Chondrocyte (in vitro differentiated cells): ENCODE measurements at regions not wholly inside any gene's neighbourhood (a gene's known extent, or its start where the extent isn't known, plus 50 kb on each side); places are given as distances from the start of the nearest gene placed in this dataset.

Experiments
- DNase-seq: peaks from one replicate; pipeline ENCODE4 v3.0.0; 2021; ENCODE audit warnings: mixed read lengths, low spot score
- H3K27ac Mint-ChIP-seq: one replicate; pipeline ENCODE4 v1.8.0; 2021; ENCODE audit warnings: mild to moderate bottlenecking, moderate library complexity, mixed read lengths; ENCODE audit not compliant: unreplicated experiment
- H3K27me3 Mint-ChIP-seq: 2 replicates; pipeline ENCODE4 v1.8.0; 2021; ENCODE audit warnings: low read depth, mixed read lengths
- H3K36me3 Mint-ChIP-seq: 2 replicates; pipeline ENCODE4 v1.8.0; 2021; ENCODE audit warnings: low read depth, mixed read lengths
- H3K4me1 Mint-ChIP-seq: 2 replicates; pipeline ENCODE4 v1.8.0; 2021; ENCODE audit warnings: low read depth, mild to moderate bottlenecking, mixed read lengths
- H3K4me3 Mint-ChIP-seq: one replicate; pipeline ENCODE4 v1.8.0; 2021; ENCODE audit warnings: mild to moderate bottlenecking, moderate library complexity, mixed read lengths; ENCODE audit not compliant: unreplicated experiment
- H3K9me3 Mint-ChIP-seq: 2 replicates; pipeline ENCODE4 v1.8.0; 2021; ENCODE audit warnings: low read depth, mixed read lengths
- TF ChIP-seq, protein P1 (sequence below): fragments of 200-600 bp; sonication (generic); IDR thresholded peaks from 2 replicates; pipeline ENCODE4 v1.5.0; 2021; ENCODE audit warnings: antibody characterized with exemption, mild to moderate bottlenecking, moderate library complexity

DNA sequence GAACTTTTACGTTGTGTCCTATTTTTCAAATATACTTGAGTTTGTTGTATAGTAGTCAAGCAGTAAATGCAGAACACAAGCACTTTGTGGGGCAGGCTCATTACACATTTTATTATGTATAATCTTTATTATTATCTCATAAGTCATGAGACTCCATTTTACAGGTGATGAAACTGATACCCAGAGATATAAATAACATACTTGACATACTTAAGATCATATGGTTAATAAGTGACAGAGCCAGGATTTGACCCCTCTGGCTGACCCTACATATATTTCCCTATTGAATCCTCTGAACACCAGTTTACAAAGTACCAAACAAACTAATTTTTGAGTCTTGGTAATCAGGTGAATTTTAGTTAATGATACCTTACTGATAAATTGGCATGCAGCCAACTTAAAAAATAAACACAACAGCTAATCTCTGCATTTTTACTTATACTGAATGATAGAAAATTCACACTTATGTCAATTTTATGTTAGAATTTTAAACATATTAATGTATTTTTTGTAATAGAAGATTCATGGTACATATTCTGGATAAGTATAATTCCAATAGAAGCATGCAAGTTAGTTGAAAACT lies 305.0 kb upstream of the MEF2C start:
- H3K9me3 Mint-ChIP-seq = no peaks in the 10 kb centered on the region
- no peak overlapping the region for H3K4me3 Mint-ChIP-seq
- no peak for DNase-seq
- TF ChIP-seq, protein P1, sequence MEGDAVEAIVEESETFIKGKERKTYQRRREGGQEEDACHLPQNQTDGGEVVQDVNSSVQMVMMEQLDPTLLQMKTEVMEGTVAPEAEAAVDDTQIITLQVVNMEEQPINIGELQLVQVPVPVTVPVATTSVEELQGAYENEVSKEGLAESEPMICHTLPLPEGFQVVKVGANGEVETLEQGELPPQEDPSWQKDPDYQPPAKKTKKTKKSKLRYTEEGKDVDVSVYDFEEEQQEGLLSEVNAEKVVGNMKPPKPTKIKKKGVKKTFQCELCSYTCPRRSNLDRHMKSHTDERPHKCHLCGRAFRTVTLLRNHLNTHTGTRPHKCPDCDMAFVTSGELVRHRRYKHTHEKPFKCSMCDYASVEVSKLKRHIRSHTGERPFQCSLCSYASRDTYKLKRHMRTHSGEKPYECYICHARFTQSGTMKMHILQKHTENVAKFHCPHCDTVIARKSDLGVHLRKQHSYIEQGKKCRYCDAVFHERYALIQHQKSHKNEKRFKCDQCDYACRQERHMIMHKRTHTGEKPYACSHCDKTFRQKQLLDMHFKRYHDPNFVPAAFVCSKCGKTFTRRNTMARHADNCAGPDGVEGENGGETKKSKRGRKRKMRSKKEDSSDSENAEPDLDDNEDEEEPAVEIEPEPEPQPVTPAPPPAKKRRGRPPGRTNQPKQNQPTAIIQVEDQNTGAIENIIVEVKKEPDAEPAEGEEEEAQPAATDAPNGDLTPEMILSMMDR = no peak
- H3K36me3 Mint-ChIP-seq = no peaks in the 10 kb centered on the region
- H3K27me3 Mint-ChIP-seq = no peaks in the 10 kb centered on the region
- no peak overlapping the region for H3K27ac Mint-ChIP-seq
- peaks cover 12% of the 10 kb centered on the region for H3K4me1 Mint-ChIP-seq

DNA sequence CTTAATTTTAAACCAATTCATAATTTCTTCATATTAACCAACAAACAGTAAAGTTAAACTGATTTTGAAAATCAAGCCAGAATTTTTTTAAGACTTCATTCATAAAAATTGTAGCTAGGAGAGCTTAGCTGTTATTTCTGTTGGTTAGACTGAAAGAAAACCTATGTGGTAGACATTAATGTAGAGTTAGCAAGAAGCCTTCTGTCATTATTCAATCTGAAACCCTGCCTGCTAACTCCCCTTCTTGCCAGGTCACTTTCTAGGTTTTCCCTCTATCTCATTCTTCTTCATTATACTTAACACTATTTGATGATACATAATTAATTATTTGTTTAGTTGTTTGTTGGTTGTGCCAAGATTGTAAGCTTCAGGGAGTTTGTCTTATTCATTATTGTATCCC lies 304.3 kb upstream of the MEF2C start:
- H3K9me3 Mint-ChIP-seq = no peaks in the 10 kb centered on the region
- DNase-seq = no peak
- H3K27ac Mint-ChIP-seq = no peak overlapping the region
- peaks cover 12% of the 10 kb centered on the region for H3K4me1 Mint-ChIP-seq
- TF ChIP-seq, protein P1 = no peak
- H3K27me3 Mint-ChIP-seq = no peaks in the 10 kb centered on the region
- no peak overlapping the region for H3K4me3 Mint-ChIP-seq
- no peaks in the 10 kb centered on the region for H3K36me3 Mint-ChIP-seq

DNA sequence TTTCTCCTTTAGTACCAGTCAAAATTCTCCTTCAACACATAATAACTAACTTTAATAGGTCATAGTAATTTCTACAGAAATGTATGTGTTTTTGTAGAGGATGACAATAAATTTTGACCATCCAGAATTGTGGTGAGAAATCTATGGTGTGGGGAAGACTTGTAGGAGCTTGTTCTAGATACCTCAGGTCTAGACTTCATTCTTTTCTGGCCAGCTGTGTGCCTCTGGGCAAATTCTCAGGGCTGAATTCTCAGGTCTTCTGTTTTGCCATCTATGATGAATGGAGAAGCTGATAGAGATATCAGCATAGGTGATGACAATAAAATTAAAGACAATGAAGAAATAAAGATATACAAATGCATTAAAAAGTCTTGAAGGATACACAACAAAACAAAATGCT lies 298.6 kb upstream of the MEF2C start:
- Mint-ChIP-seq H3K4me3 (no peak overlapping the region), H3K9me3 (no peaks in the 10 kb centered on the region), H3K27ac (no peak overlapping the region), H3K27me3 (no peaks in the 10 kb centered on the region), H3K4me1 (no peaks in the 10 kb centered on the region), H3K36me3 (no peaks in the 10 kb centered on the region)
- no peak for DNase-seq
- TF ChIP-seq, protein P1 = no peak

DNA sequence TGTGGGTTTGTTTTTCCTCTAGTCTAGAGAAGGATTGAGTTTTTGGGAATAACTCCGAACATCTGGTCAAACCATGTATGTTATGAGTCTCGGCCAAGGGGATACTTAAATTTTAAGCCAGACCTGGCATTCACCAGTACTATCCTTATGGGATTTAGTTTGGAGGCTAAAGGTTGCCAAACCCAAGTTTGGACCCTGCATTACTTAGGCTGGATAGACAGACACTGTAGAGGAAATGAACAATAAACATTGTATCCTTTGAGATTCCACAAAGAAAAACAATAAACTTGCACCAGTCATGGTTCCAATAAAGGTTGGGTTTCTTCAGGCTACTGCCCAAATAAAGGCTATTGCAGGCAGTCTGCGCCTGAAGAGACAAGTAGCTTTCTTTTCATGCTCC lies 296.7 kb upstream of the MEF2C start:
- TF ChIP-seq, protein P1 = no peak
- no peaks in the 10 kb centered on the region for H3K36me3 Mint-ChIP-seq
- DNase-seq = no peak
- no peaks in the 10 kb centered on the region for H3K27me3 Mint-ChIP-seq
- H3K4me3 Mint-ChIP-seq = no peak overlapping the region
- H3K27ac Mint-ChIP-seq = no peak overlapping the region
- H3K4me1 Mint-ChIP-seq = no peaks in the 10 kb centered on the region
- no peaks in the 10 kb centered on the region for H3K9me3 Mint-ChIP-seq

DNA sequence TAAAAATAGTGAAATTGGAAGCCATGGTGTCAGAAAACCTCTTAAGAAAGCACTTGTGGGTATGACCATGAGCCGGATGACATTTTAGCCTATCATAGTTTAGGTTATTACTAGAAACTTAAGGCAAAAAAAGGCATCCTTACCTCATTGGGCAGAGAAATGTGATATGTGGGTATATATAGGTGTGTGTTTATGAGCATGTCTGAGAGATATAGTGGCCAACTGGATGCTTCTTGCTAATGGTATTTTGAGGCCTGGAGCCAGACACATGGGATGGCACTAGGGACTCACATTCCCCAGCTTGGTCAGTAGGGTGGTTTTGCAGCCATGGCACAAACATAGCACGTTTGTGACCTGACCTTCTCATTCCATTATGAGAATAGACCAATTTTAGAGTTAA lies 295.6 kb upstream of the MEF2C start:
- H3K27me3 Mint-ChIP-seq = no peaks in the 10 kb centered on the region
- no peak overlapping the region for H3K27ac Mint-ChIP-seq
- H3K36me3 Mint-ChIP-seq = no peaks in the 10 kb centered on the region
- TF ChIP-seq, protein P1 = no peak
- no peak for DNase-seq
- no peaks in the 10 kb centered on the region for H3K9me3 Mint-ChIP-seq
- no peaks in the 10 kb centered on the region for H3K4me1 Mint-ChIP-seq
- no peak overlapping the region for H3K4me3 Mint-ChIP-seq
